ENCODE measurements at regions not wholly inside any gene's neighbourhood (a gene's known extent, or its start where the extent isn't known, plus 50 kb on each side); places are given as distances from the start of the nearest gene placed in this dataset.
"Not testable (repeated sequence)": the region's sequence is repeated elsewhere in the genome, so short reads cannot be mapped to it uniquely, and the experiment has no call there.

DNA sequence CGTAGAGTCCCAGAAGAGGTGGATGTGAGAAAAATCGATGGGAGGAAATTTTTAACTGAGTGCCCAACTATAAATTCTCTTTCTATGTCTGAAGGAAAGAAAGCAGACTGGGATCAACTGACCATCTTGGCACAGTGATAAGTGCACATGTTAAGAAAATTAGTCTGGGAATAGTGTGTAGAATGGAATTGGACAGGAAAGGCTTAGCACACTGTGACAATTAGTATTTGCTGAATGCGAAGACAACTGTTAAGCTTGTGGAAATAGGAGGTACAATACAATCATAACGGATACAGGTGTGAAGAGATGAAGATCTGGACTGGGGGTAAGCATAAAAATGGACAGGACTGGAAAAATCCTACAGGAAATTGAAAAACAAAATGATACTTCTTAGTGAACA lies 114.3 kb downstream of the FAM50B start:
- Histone ChIP-seq H3K9me3 (no peaks in the 10 kb centered on the region), H3K27me3 (no peaks in the 10 kb centered on the region), H3K36me3 (no peaks in the 10 kb centered on the region), H3K4me1 (no peaks in the 10 kb centered on the region), H3K27ac (no peak overlapping the region), H3K4me3 (no peak overlapping the region)
- DNase-seq = no peak
- WGBS, 2 donors (ENCODE audit: low coverage in 1 of 2) = 87 to 90% methylated on average over 4 of the region's 4 CpGs
- in situ Hi-C loops (cut with MboI; ENCODE audit: low pct_ligation_motif_present in 1 of 4, low pct_unique_long_range_greater_than_20kb in 1 of 4, low sequenced_read_pairs in 3 of 4) = no loop called here
- intact Hi-C loops (cut with DNase I; ENCODE audit: low total_unique reads) = no loop called here
- TF ChIP-seq POLR2A (IDR thresholded peaks at IDR 0.05) (no peak), POLR2AphosphoS5 (IDR thresholded peaks at IDR 0.05) (no peak), EP300 (IDR thresholded peaks at IDR 0.05; ENCODE audit: low read depth) (no peak)
- TF ChIP-seq, protein P1, sequence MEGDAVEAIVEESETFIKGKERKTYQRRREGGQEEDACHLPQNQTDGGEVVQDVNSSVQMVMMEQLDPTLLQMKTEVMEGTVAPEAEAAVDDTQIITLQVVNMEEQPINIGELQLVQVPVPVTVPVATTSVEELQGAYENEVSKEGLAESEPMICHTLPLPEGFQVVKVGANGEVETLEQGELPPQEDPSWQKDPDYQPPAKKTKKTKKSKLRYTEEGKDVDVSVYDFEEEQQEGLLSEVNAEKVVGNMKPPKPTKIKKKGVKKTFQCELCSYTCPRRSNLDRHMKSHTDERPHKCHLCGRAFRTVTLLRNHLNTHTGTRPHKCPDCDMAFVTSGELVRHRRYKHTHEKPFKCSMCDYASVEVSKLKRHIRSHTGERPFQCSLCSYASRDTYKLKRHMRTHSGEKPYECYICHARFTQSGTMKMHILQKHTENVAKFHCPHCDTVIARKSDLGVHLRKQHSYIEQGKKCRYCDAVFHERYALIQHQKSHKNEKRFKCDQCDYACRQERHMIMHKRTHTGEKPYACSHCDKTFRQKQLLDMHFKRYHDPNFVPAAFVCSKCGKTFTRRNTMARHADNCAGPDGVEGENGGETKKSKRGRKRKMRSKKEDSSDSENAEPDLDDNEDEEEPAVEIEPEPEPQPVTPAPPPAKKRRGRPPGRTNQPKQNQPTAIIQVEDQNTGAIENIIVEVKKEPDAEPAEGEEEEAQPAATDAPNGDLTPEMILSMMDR (IDR thresholded peaks at IDR 0.05) = no peak

DNA sequence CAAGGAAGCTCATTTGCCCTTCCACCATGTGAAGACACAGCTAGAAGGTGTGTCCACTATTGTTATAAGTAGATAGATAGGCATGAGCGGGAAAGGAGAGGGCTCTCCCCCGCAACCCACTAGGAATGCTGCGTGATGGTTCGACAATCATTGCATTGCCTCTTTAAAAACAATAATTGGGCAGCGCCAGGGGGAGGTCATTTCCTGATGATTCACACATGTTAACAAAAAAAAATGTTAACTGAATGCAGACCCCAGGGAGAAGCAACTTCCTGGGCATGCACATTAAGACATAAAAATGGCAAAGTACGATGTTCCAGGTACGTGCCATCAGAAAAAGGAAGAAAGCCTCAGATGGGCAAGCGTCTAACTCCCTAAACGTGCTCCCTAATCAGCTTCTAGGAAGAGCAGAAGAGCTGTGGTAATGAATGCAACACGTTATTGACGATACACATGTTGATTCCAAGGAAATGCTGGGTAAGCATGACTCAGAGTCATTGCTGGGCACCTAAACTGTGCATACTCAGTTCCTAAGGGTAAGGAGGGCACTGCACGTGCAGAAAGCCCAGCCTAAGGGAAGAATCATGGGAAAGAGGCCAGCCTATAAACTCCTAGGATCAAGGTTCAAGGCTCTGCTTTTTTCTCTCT lies 113.7 kb downstream of the FAM217A start:
- in situ Hi-C loops (cut with MboI; ENCODE audit: low pct_ligation_motif_present in 1 of 4, low pct_unique_long_range_greater_than_20kb in 1 of 4, low sequenced_read_pairs in 3 of 4) = no loop called here
- Histone ChIP-seq H3K27me3 (no peaks in the 10 kb centered on the region), H3K27ac (no peak overlapping the region), H3K4me3 (no peak overlapping the region), H3K36me3 (no peaks in the 10 kb centered on the region), H3K4me1 (no peaks in the 10 kb centered on the region), H3K9me3 (no peaks in the 10 kb centered on the region)
- 79 to 83% methylated on average over 12 of the region's 12 CpGs for WGBS, 2 donors (ENCODE audit: low coverage in 1 of 2)
- TF ChIP-seq POLR2A (IDR thresholded peaks at IDR 0.05) = no peak
- TF ChIP-seq EP300 (IDR thresholded peaks at IDR 0.05; ENCODE audit: low read depth) = no peak
- TF ChIP-seq, protein P1 (IDR thresholded peaks at IDR 0.05) = no peak
- no peak for TF ChIP-seq POLR2AphosphoS5 (IDR thresholded peaks at IDR 0.05)
- intact Hi-C loops (cut with DNase I; ENCODE audit: low total_unique reads) = no loop called here
- no peak for DNase-seq

DNA sequence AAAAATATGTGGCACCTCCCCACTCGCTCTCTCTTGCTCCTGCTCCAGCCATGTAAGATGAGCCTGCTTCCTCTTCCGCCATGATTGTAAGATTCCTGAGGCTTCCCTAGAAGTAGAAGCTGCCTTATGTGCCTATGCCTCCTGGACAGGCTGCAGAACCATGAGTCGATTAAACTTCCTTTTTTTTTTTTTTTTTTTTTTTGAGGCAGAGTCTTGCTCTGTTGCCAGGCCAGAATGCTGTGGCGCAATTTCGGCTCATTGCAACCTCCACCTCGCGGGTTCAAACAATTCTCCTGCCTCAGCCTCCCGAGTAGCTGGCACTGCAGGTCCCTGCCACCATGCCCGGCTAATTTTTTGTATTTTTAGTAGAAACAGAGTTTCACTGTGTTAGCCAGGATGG lies 112.5 kb downstream of the FAM217A start:
- no peaks in the 10 kb centered on the region for H3K36me3 ChIP-seq
- 92 to 100% methylated on average over 1 to 9 of the region's 9 CpGs for WGBS, 2 donors (ENCODE audit: low coverage in 1 of 2)

DNA sequence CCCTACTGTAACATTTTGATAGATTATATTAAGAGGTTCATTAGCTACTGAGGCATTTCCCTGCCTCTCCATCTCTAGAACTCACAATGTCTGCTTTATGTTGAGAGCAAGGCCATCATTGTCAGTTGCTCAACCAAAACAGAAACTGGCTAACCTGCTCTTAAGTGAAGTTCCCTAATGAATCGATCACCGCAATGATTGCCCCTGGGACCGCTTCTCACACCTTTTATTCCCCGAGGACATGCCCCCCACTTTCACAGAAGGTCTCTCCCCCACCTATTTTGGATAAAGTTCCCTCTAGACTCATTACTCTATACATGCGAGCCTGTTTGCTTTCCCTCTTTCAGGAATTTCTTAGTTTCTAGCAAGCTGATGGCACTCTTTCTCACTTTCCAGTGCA lies 108.8 kb downstream of the FAM217A start:
- no peaks in the 10 kb centered on the region for H3K9me3 ChIP-seq
- in situ Hi-C loops (cut with MboI; ENCODE audit: low pct_ligation_motif_present in 1 of 4, low pct_unique_long_range_greater_than_20kb in 1 of 4, low sequenced_read_pairs in 3 of 4) = no loop called here
- H3K4me3 ChIP-seq = no peak overlapping the region
- TF ChIP-seq POLR2AphosphoS5 (IDR thresholded peaks at IDR 0.05) (no peak), EP300 (IDR thresholded peaks at IDR 0.05; ENCODE audit: low read depth) (no peak), POLR2A (IDR thresholded peaks at IDR 0.05) (no peak)
- TF ChIP-seq, protein P1 (IDR thresholded peaks at IDR 0.05) = no peak
- DNase-seq = no peak
- no peaks in the 10 kb centered on the region for H3K36me3 ChIP-seq
- H3K27ac ChIP-seq = no peak overlapping the region
- H3K27me3 ChIP-seq = no peaks in the 10 kb centered on the region
- intact Hi-C loops (cut with DNase I; ENCODE audit: low total_unique reads) = no loop called here
- H3K4me1 ChIP-seq = no peaks in the 10 kb centered on the region
- WGBS, 2 donors (ENCODE audit: low coverage in 1 of 2) = 89% methylated on average over 5 of the region's 5 CpGs; no CpG with 5 or more reads in 1 of the 2 donors

More for the DNA sequence above, 112.5 kb downstream of the FAM217A start:
- Histone ChIP-seq H3K4me3 (no peak overlapping the region), H3K4me1 (no peaks in the 10 kb centered on the region), H3K9me3 (no peaks in the 10 kb centered on the region), H3K27me3 (no peaks in the 10 kb centered on the region), H3K27ac (no peak overlapping the region)
- no peak for TF ChIP-seq POLR2A (IDR thresholded peaks at IDR 0.05)
- TF ChIP-seq, protein P1 (IDR thresholded peaks at IDR 0.05) = no peak
- TF ChIP-seq EP300 (IDR thresholded peaks at IDR 0.05; ENCODE audit: low read depth) = no peak
- TF ChIP-seq POLR2AphosphoS5 (IDR thresholded peaks at IDR 0.05) = no peak
- DNase-seq = no peak
- in situ Hi-C loops (cut with MboI; ENCODE audit: low pct_ligation_motif_present in 1 of 4, low pct_unique_long_range_greater_than_20kb in 1 of 4, low sequenced_read_pairs in 3 of 4) (no loop called here), intact Hi-C loops (cut with DNase I; ENCODE audit: low total_unique reads) (no loop called here)

DNA sequence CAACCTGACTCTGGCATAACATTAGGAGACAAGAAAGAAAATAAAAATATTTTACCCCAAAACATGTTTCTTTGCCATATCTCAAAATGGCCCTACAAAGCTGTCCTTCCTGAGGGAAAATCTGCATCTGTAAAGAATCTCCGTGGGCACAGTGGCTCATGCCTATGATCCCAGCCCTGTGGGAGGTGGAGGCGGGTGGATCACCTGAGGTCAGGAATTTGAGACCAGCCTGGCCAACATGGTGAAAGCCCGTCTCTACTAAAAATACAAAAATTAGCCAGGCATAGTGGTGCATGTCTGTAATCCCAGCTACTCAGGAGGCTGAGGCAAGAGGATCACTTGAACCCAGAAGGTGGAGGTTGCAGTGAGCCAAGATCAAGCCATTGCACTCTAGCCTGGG lies 105.8 kb downstream of the FAM217A start:
- H3K27me3 ChIP-seq; H3K36me3 ChIP-seq; H3K27ac ChIP-seq; H3K4me1 ChIP-seq; in situ Hi-C loops (cut with MboI; ENCODE audit: low pct_ligation_motif_present in 1 of 4, low pct_unique_long_range_greater_than_20kb in 1 of 4, low sequenced_read_pairs in 3 of 4); intact Hi-C loops (cut with DNase I; ENCODE audit: low total_unique reads); DNase-seq; H3K4me3 ChIP-seq; H3K9me3 ChIP-seq: not testable (repeated sequence)
- 75 to 91% methylated on average over 1 to 3 of the region's 3 CpGs for WGBS, 2 donors (ENCODE audit: low coverage in 1 of 2)

All from transverse colon (tissue), 4 donors.